HG02588 (cell line): ENCODE measurements at regions not wholly inside any gene's neighbourhood (a gene's known extent, or its start where the extent isn't known, plus 50 kb on each side); places are given as distances from the start of the nearest gene placed in this dataset.
"Not testable (repeated sequence)": the region's sequence is repeated elsewhere in the genome, so short reads cannot be mapped to it uniquely, and the experiment has no call there.

Experiments used
- ATAC-seq: cut with Tn5 transposase; IDR thresholded peaks from one replicate; pipeline ENCODE4 v1.9.1; 2021; ENCODE audit warnings: mild to moderate bottlenecking, moderate library complexity; ENCODE audit not compliant: unreplicated experiment

GRCh38 chr13:90576067-90576466, 771.4 kb upstream of the MIR17HG start:
- ATAC-seq: no peak

- ATAC-seq: no peak
Observed at GRCh38 chr13:90577726-90578125, 769.8 kb upstream of the MIR17HG start.

- ATAC-seq: no peak
Observed at GRCh38 chr13:90585392-90585791, 762.1 kb upstream of the MIR17HG start.

GRCh38 chr13:90591260-90591926, 756.1 kb upstream of the MIR17HG start:
- no peak for ATAC-seq

GRCh38 chr13:90591927-90592268, 755.6 kb upstream of the MIR17HG start:
- no peak for ATAC-seq

GRCh38 chr13:90592943-90593342, 754.5 kb upstream of the MIR17HG start:
- no peak for ATAC-seq

GRCh38 chr13:90594681-90595080, 752.8 kb upstream of the MIR17HG start:
- no peak for ATAC-seq

GRCh38 chr13:90605664-90606063, 741.8 kb upstream of the MIR17HG start:
- ATAC-seq: no peak

- not testable (repeated sequence) for ATAC-seq
Observed at GRCh38 chr13:90606921-90607320, 740.6 kb upstream of the MIR17HG start.

GRCh38 chr13:90612391-90612790, 735.1 kb upstream of the MIR17HG start:
- ATAC-seq: no peak

- no peak for ATAC-seq
Observed at GRCh38 chr13:90613076-90613795, 734.3 kb upstream of the MIR17HG start.

- no peak for ATAC-seq
Observed at GRCh38 chr13:90615236-90615635, 732.3 kb upstream of the MIR17HG start.

- ATAC-seq: no peak
Observed at GRCh38 chr13:90615767-90616166, 731.7 kb upstream of the MIR17HG start.

- no peak for ATAC-seq
Observed at GRCh38 chr13:90618133-90618532, 729.4 kb upstream of the MIR17HG start.

- no peak for ATAC-seq
Observed at GRCh38 chr13:90622541-90622940, 724.9 kb upstream of the MIR17HG start.

- no peak for ATAC-seq
Observed at GRCh38 chr13:90623318-90624011, 724.0 kb upstream of the MIR17HG start.

- no peak for ATAC-seq
Observed at GRCh38 chr13:90627813-90628212, 719.7 kb upstream of the MIR17HG start.

- no peak for ATAC-seq
Observed at GRCh38 chr13:90628471-90628870, 719.0 kb upstream of the MIR17HG start.

GRCh38 chr13:90630716-90631115, 716.8 kb upstream of the MIR17HG start:
- no peak for ATAC-seq

- ATAC-seq: no peak
Observed at GRCh38 chr13:90632184-90632583, 715.3 kb upstream of the MIR17HG start.

GRCh38 chr13:90633849-90634248, 713.6 kb upstream of the MIR17HG start:
- no peak for ATAC-seq

- no peak for ATAC-seq
Observed at GRCh38 chr13:90640976-90641375, 706.5 kb upstream of the MIR17HG start.
